Stimulated activated CD8-positive, alpha-beta memory T cell treated with anti-CD3 and anti-CD28 coated beads, Interleukin-2, amount 100 ng/mL, for 48 hours (primary cell): ENCODE measurements at regions not wholly inside any gene's neighbourhood (a gene's known extent, or its start where the extent isn't known, plus 50 kb on each side); places are given as distances from the start of the nearest gene placed in this dataset.

ENCODE experiments used
- DNase-seq, 2 donors: peaks; one replicate each; pipeline ENCODE4 v3.0.0-alpha.2; 2020; ENCODE audit warnings: low read depth in 2 of 2

GRCh38 chr7:131737746-131738465 is 181.5 kb upstream of the PODXL start:
- no peak for DNase-seq

- DNase-seq, result no peak
These were observed 178.7 kb upstream of the PODXL start for GRCh38 chr7:131735101-131735500.

- no peak for DNase-seq
These were observed 177.2 kb upstream of the PODXL start for GRCh38 chr7:131733604-131734003.

GRCh38 chr7:131727189-131727588 is 170.8 kb upstream of the PODXL start:
- DNase-seq, result no peak

- DNase-seq, result no peak
These were observed 170.3 kb upstream of the PODXL start for GRCh38 chr7:131726686-131727085.

- no peak for DNase-seq
These were observed 169.6 kb upstream of the PODXL start for GRCh38 chr7:131726031-131726430.

GRCh38 chr7:131724776-131725345 is 168.4 kb upstream of the PODXL start:
- DNase-seq, result no peak

GRCh38 chr7:131723926-131724325 is 167.5 kb upstream of the PODXL start:
- DNase-seq, result no peak

- DNase-seq, result no peak
These were observed 165.9 kb upstream of the PODXL start for GRCh38 chr7:131722371-131722770.

- no peak for DNase-seq
These were observed 165.2 kb upstream of the PODXL start for GRCh38 chr7:131721660-131722059.

- DNase-seq, result no peak
These were observed 164.3 kb upstream of the PODXL start for GRCh38 chr7:131720703-131721102.

GRCh38 chr7:131717181-131717580 is 160.8 kb upstream of the PODXL start:
- DNase-seq, result no peak

- no peak for DNase-seq
These were observed 142.9 kb upstream of the PODXL start for GRCh38 chr7:131699323-131699722.

- peak; percentile 49 to 56 for DNase-seq
These were observed 135.9 kb upstream of the PODXL start for GRCh38 chr7:131692131-131692960.

- DNase-seq, result no peak
These were observed 135.2 kb upstream of the PODXL start for GRCh38 chr7:131691454-131692130.

GRCh38 chr7:131690441-131690840 is 134.0 kb upstream of the PODXL start:
- no peak for DNase-seq

GRCh38 chr7:131689662-131690234 is 133.3 kb upstream of the PODXL start:
- no peak for DNase-seq

- DNase-seq, result peak; percentile 25 to 31
These were observed 132.6 kb upstream of the PODXL start for GRCh38 chr7:131688738-131689661.

- DNase-seq, result no peak
These were observed 130.9 kb upstream of the PODXL start for GRCh38 chr7:131687296-131687695.

- no peak for DNase-seq
These were observed 130.4 kb upstream of the PODXL start for GRCh38 chr7:131686833-131687232.
